HEK293T (cell line): ENCODE measurements at regions not wholly inside any gene's neighbourhood (a gene's known extent, or its start where the extent isn't known, plus 50 kb on each side); places are given as distances from the start of the nearest gene placed in this dataset.

Source experiments
- CTCF ChIA-PET: fragments of 350-600 bp; formaldehyde crosslinking; extraction: SDS; loops from one replicate; lab custom pipeline; 2021; ENCODE audit warnings: antibody characterized with exemption, inconsistent platforms; lab: Yijun Ruan, JAX
- POLR2A ChIA-PET: fragments of 350-600 bp; formaldehyde crosslinking; extraction: SDS; loops from one replicate; lab custom pipeline; 2020; ENCODE audit warnings: antibody characterized with exemption, inconsistent platforms; lab: Yijun Ruan, JAX
- DNase-seq: peaks from one replicate; pipeline ENCODE4 v3.0.0; 2012; ENCODE audit warnings: mixed read lengths; ENCODE audit errors: extremely low spot score
- ARNT ChIP-seq: fragments of 450-650 bp; IDR thresholded peaks from 2 replicates; pipeline ENCODE4 v1.6.1; 2017; ENCODE audit warnings: mild to moderate bottlenecking
- BHLHE40 ChIP-seq: fragments of 450-650 bp; IDR thresholded peaks from 2 replicates; pipeline ENCODE4 v1.6.1; 2016; ENCODE audit warnings: mild to moderate bottlenecking, moderate library complexity, borderline replicate concordance
- CTBP1 ChIP-seq: fragments of 450-650 bp; IDR thresholded peaks from 2 replicates; pipeline ENCODE4 v1.6.1; 2016; ENCODE audit warnings: borderline replicate concordance
- ELF4 ChIP-seq: fragments of 450-650 bp; IDR thresholded peaks from 2 replicates; pipeline ENCODE4 v1.6.1; 2017; ENCODE audit warnings: antibody characterized with exemption
- FOXA1 ChIP-seq: fragments of 450-650 bp; IDR thresholded peaks from 2 replicates; pipeline ENCODE4 v1.6.1; 2016; ENCODE audit warnings: mild to moderate bottlenecking
- FOXK2 ChIP-seq: fragments of 450-650 bp; IDR thresholded peaks from 2 replicates; pipeline ENCODE4 v1.6.1; 2016; ENCODE audit warnings: mild to moderate bottlenecking
- FOXM1 ChIP-seq: fragments of 450-650 bp; IDR thresholded peaks from 2 replicates; pipeline ENCODE4 v1.6.1; 2017; ENCODE audit warnings: mild to moderate bottlenecking, borderline replicate concordance
- HDGF ChIP-seq: fragments of 450-650 bp; IDR thresholded peaks from 2 replicates; pipeline ENCODE4 v1.6.1; 2017; ENCODE audit warnings: antibody characterized with exemption, borderline replicate concordance
- L3MBTL2 ChIP-seq: fragments of 450-650 bp; conservative IDR thresholded peaks from 2 replicates; pipeline ENCODE4 v1.6.1; 2016; ENCODE audit warnings: mild to moderate bottlenecking
- LEF1 ChIP-seq: fragments of 450-650 bp; IDR thresholded peaks from 2 replicates; pipeline ENCODE4 v1.6.1; 2017; ENCODE audit warnings: mild to moderate bottlenecking, borderline replicate concordance
- NFRKB ChIP-seq: fragments of 450-650 bp; IDR thresholded peaks from 2 replicates; pipeline ENCODE4 v1.6.1; 2016; ENCODE audit warnings: mild to moderate bottlenecking, moderate library complexity
- SP1 ChIP-seq: fragments of 450-650 bp; IDR thresholded peaks from 2 replicates; pipeline ENCODE4 v1.6.1; 2017
- SUZ12 ChIP-seq: fragments of 450-650 bp; IDR thresholded peaks from 2 replicates; pipeline ENCODE4 v1.6.1; 2016; ENCODE audit warnings: mild to moderate bottlenecking
- TARDBP ChIP-seq: fragments of 450-650 bp; IDR thresholded peaks from 2 replicates; pipeline ENCODE4 v1.6.1; 2016
- ZNF384 ChIP-seq: fragments of 450-650 bp; IDR thresholded peaks from 2 replicates; pipeline ENCODE4 v1.6.1; 2016
- TF ChIP-seq, protein P1 (sequence below): fragments of 450-650 bp; IDR thresholded peaks from 2 replicates; pipeline ENCODE4 v1.6.1; 2016

DNA sequence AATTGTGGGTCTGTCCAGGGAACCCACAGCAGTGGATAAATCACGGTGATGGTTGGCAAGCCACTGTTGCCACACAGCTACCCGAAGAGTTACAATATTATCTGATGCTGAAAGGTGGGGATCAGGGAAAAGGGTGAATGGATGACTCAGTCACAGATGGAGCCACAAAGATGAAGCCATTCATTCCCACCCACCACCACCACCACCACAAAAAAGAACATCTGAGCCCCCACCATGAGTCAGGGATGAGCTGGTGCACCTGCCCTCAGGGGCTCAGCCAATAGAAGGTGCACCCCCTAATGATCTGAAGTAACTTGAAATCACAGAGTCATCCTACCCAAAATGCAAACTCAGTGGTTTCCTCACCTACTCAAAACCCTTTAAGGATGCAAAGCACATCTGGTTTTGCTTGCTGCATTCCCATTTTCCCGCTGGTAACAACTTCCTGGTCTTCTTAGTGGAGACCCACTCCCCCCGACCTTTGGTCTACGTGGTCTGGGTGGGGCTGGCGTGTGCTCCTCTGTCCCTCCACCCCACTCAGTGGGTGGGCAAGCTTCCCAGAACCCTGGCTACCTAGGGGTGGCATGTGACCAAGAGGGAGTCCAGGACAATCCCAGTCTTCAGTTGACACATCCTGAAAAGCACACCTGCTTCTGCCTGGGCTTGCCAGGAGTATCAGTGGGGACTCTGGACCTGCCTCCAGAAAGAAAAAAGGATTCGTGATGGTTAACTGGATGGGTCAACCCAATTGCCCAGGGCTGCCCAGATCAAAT lies 125.5 kb downstream of the ANKRD60 start:
- no peak for DNase-seq
- ChIA-PET POLR2A (no interaction called here), CTCF (interaction anchor here (0.5 to 0.6 kb wide), 2 partner anchors 66 to 521 kb away, joined by 4 read pairs; no protein-coding TSS in a partner anchor)
- TF ChIP-seq ARNT (no peak), LEF1 (no peak), FOXK2 (no peak), SUZ12 (no peak)
- TF ChIP-seq, protein P1, sequence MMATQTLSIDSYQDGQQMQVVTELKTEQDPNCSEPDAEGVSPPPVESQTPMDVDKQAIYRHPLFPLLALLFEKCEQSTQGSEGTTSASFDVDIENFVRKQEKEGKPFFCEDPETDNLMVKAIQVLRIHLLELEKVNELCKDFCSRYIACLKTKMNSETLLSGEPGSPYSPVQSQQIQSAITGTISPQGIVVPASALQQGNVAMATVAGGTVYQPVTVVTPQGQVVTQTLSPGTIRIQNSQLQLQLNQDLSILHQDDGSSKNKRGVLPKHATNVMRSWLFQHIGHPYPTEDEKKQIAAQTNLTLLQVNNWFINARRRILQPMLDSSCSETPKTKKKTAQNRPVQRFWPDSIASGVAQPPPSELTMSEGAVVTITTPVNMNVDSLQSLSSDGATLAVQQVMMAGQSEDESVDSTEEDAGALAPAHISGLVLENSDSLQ = no peak

- TF ChIP-seq LEF1 = no peak
- no peak for TF ChIP-seq ARNT
- no peak for TF ChIP-seq FOXA1
- no peak for TF ChIP-seq FOXK2
- TF ChIP-seq FOXM1 = no peak
- TF ChIP-seq SUZ12 = no peak
- no peak for TF ChIP-seq ELF4
- TF ChIP-seq NFRKB = no peak
- no peak for TF ChIP-seq L3MBTL2
- no peak for TF ChIP-seq SP1
- TF ChIP-seq HDGF = no peak
- TF ChIP-seq, protein P1 = no peak
- no peak for TF ChIP-seq CTBP1
- TF ChIP-seq BHLHE40 = no peak
- DNase-seq = no peak
- CTCF ChIA-PET = interaction anchor here (0.6 kb wide), 1 partner anchor 520 kb away, joined by 4 read pairs; no protein-coding TSS in a partner anchor
- POLR2A ChIA-PET = no interaction called here
Measured at GRCh38 chr20:58102261-58102660, 126.2 kb downstream of the ANKRD60 start.

- TF ChIP-seq LEF1 (no peak), SP1 (no peak), NFRKB (no peak), TARDBP (no peak)
- CTCF ChIA-PET = no interaction called here
- POLR2A ChIA-PET = no interaction called here
- DNase-seq = no peak
Measured at GRCh38 chr20:58100731-58101356, 127.6 kb downstream of the ANKRD60 start.

- CTCF ChIA-PET = interaction anchor here (1.2 kb wide), 1 partner anchor 13 kb away, joined by 5 read pairs; no protein-coding TSS in a partner anchor
- POLR2A ChIA-PET = no interaction called here
- no peak for DNase-seq
- TF ChIP-seq FOXM1 (no peak), HDGF (no peak), SUZ12 (no peak), FOXA1 (no peak), L3MBTL2 (no peak), SP1 (no peak), FOXK2 (no peak), ZNF384 (no peak), CTBP1 (no peak), LEF1 (no peak), ARNT (no peak), BHLHE40 (no peak), NFRKB (no peak), ELF4 (no peak), TARDBP (no peak)
- TF ChIP-seq, protein P1 = no peak
Measured at GRCh38 chr20:58099956-58100730, 128.3 kb downstream of the ANKRD60 start.

- ChIA-PET POLR2A (no interaction called here), CTCF (interaction anchor here (1.2 kb wide), 1 partner anchor 12 kb away, joined by 5 read pairs; no protein-coding TSS in a partner anchor)
- no peak for DNase-seq
- TF ChIP-seq FOXM1 = no peak
Measured at GRCh38 chr20:58099291-58099935, 129.0 kb downstream of the ANKRD60 start.

DNA sequence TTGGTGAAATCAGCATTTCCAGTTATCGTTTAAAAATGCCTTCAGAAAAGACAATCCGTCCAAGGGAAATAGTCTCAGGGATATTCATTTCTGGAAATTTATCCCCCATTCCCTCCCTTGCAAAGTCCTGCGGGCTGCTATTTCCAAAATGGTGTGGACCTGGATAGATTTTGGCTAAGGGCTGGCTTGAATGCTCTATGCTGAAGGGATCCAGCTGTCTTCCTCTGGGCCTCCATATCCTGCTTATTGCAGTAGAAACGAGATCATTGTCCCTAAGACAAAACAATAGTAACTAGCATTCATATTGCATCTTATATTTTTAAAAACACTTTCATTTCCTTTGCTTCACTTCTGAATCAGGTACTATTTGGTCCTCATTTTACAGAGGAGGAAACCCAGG lies 129.9 kb downstream of the ANKRD60 start:
- no peak for TF ChIP-seq ELF4
- TF ChIP-seq HDGF = no peak
- no peak for TF ChIP-seq ZNF384
- no peak for TF ChIP-seq NFRKB
- TF ChIP-seq BHLHE40 = no peak
- TF ChIP-seq LEF1 = no peak
- TF ChIP-seq, protein P1 = no peak
- no peak for TF ChIP-seq SUZ12
- no peak for TF ChIP-seq SP1
- no peak for TF ChIP-seq ARNT
- TF ChIP-seq TARDBP = no peak
- TF ChIP-seq CTBP1 = no peak
- TF ChIP-seq L3MBTL2 = no peak
- TF ChIP-seq FOXM1 = no peak
- DNase-seq = no peak
- CTCF ChIA-PET = no interaction called here
- POLR2A ChIA-PET = no interaction called here
